ENCODE measurements at regions not wholly inside any gene's neighbourhood (a gene's known extent, or its start where the extent isn't known, plus 50 kb on each side); places are given as distances from the start of the nearest gene placed in this dataset.

DNA sequence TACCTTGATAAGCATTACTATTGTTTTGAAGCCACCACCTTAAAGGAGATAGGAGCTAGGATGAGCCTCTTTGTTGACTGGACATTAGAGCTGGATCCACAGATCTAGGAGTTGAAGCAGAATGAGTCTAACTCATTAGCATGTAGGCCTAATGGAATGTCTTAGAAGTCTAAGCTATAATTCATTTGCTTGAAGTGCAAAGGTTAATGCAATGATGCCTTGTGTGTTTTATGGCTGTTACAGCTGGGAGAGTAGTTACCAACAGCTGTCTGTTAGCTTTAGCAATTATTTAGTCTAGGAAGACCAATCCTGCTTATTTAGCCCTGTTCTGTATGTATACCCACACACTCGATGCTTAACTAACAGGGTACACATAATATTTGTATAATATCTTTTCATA is 419.3 kb downstream of the TUSC7 start:
- TF ChIP-seq, protein P1, sequence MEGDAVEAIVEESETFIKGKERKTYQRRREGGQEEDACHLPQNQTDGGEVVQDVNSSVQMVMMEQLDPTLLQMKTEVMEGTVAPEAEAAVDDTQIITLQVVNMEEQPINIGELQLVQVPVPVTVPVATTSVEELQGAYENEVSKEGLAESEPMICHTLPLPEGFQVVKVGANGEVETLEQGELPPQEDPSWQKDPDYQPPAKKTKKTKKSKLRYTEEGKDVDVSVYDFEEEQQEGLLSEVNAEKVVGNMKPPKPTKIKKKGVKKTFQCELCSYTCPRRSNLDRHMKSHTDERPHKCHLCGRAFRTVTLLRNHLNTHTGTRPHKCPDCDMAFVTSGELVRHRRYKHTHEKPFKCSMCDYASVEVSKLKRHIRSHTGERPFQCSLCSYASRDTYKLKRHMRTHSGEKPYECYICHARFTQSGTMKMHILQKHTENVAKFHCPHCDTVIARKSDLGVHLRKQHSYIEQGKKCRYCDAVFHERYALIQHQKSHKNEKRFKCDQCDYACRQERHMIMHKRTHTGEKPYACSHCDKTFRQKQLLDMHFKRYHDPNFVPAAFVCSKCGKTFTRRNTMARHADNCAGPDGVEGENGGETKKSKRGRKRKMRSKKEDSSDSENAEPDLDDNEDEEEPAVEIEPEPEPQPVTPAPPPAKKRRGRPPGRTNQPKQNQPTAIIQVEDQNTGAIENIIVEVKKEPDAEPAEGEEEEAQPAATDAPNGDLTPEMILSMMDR (IDR thresholded peaks at IDR 0.05), result no peak
- TF ChIP-seq POLR2AphosphoS5 (IDR thresholded peaks at IDR 0.05; ENCODE audit: insufficient read depth in 1 of 2, low read depth in 1 of 2), result no peak
